ENCODE measurements at regions not wholly inside any gene's neighbourhood (a gene's known extent, or its start where the extent isn't known, plus 50 kb on each side); places are given as distances from the start of the nearest gene placed in this dataset.

- Mint-ChIP-seq H3K27me3 (ENCODE audit: low read depth) (no peaks in the 10 kb centered on the region), H3K27ac (ENCODE audit: unreplicated experiment) (no peak overlapping the region), H3K4me3 (ENCODE audit: unreplicated experiment) (no peak overlapping the region), H3K4me1 (ENCODE audit: low read depth) (peaks cover 55% of the 10 kb centered on the region), H3K36me3 (ENCODE audit: low read depth) (no peaks in the 10 kb centered on the region), H3K9me3 (ENCODE audit: low read depth) (no peaks in the 10 kb centered on the region)
- DNase-seq (ENCODE audit: low spot score), result no peak
- no peak for TF ChIP-seq CTCF (IDR thresholded peaks at IDR 0.05)
Observed at GRCh38 chr21:25459365-25459764, 147.9 kb downstream of the MRPL39 start.

- Mint-ChIP-seq H3K36me3 (ENCODE audit: low read depth) (no peaks in the 10 kb centered on the region), H3K4me3 (ENCODE audit: unreplicated experiment) (no peak overlapping the region), H3K27ac (ENCODE audit: unreplicated experiment) (no peak overlapping the region), H3K27me3 (ENCODE audit: low read depth) (no peaks in the 10 kb centered on the region), H3K4me1 (ENCODE audit: low read depth) (peaks cover 54% of the 10 kb centered on the region), H3K9me3 (ENCODE audit: low read depth) (no peaks in the 10 kb centered on the region)
- no peak for DNase-seq (ENCODE audit: low spot score)
- TF ChIP-seq CTCF (IDR thresholded peaks at IDR 0.05), result no peak
Observed at GRCh38 chr21:25458484-25458883, 148.8 kb downstream of the MRPL39 start.

- H3K9me3 Mint-ChIP-seq (ENCODE audit: low read depth), result no peaks in the 10 kb centered on the region
- peak overlapping the region; percentile 63 for H3K27ac Mint-ChIP-seq (ENCODE audit: unreplicated experiment)
- peaks cover 53% of the 10 kb centered on the region for H3K4me1 Mint-ChIP-seq (ENCODE audit: low read depth)
- no peaks in the 10 kb centered on the region for H3K36me3 Mint-ChIP-seq (ENCODE audit: low read depth)
- H3K4me3 Mint-ChIP-seq (ENCODE audit: unreplicated experiment), result no peak overlapping the region
- no peak for TF ChIP-seq CTCF (IDR thresholded peaks at IDR 0.05)
- no peaks in the 10 kb centered on the region for H3K27me3 Mint-ChIP-seq (ENCODE audit: low read depth)
- no peak for DNase-seq (ENCODE audit: low spot score)
Observed at GRCh38 chr21:25457946-25458345, 149.3 kb downstream of the MRPL39 start.

- Mint-ChIP-seq H3K36me3 (ENCODE audit: low read depth) (no peaks in the 10 kb centered on the region), H3K4me1 (ENCODE audit: low read depth) (peaks cover 50% of the 10 kb centered on the region), H3K4me3 (ENCODE audit: unreplicated experiment) (peak overlapping the region; percentile 48), H3K27ac (ENCODE audit: unreplicated experiment) (peak overlapping the region; percentile 90), H3K27me3 (ENCODE audit: low read depth) (no peaks in the 10 kb centered on the region), H3K9me3 (ENCODE audit: low read depth) (no peaks in the 10 kb centered on the region)
- TF ChIP-seq CTCF (IDR thresholded peaks at IDR 0.05), result no peak
- DNase-seq (ENCODE audit: low spot score), result no peak
Observed at GRCh38 chr21:25457411-25457810, 149.9 kb downstream of the MRPL39 start.

- Mint-ChIP-seq H3K27me3 (ENCODE audit: low read depth) (no peaks in the 10 kb centered on the region), H3K27ac (ENCODE audit: unreplicated experiment) (peak overlapping the region; percentile 90), H3K4me3 (ENCODE audit: unreplicated experiment) (no peak overlapping the region), H3K9me3 (ENCODE audit: low read depth) (no peaks in the 10 kb centered on the region), H3K4me1 (ENCODE audit: low read depth) (peaks cover 47% of the 10 kb centered on the region), H3K36me3 (ENCODE audit: low read depth) (no peaks in the 10 kb centered on the region)
- no peak for DNase-seq (ENCODE audit: low spot score)
- no peak for TF ChIP-seq CTCF (IDR thresholded peaks at IDR 0.05)
Observed at GRCh38 chr21:25456672-25457071, 150.6 kb downstream of the MRPL39 start.

Measured in chondrocyte (in vitro differentiated cells).